IMR-90 (cell line): ENCODE measurements at regions not wholly inside any gene's neighbourhood (a gene's known extent, or its start where the extent isn't known, plus 50 kb on each side); places are given as distances from the start of the nearest gene placed in this dataset.

Source experiments
- BHLHE40 ChIP-seq: fragments of 150-350 bp; IDR thresholded peaks from 2 replicates; pipeline ENCODE4 v1.6.1; 2016; ENCODE audit warnings: mild to moderate bottlenecking, low read depth, low read length
- ELK1 ChIP-seq: fragments of 150-350 bp; IDR thresholded peaks from 2 replicates; pipeline ENCODE4 v1.6.1; 2016; ENCODE audit warnings: low read depth, mild to moderate bottlenecking, low read length, moderate library complexity, borderline replicate concordance
- MAFK ChIP-seq: IDR thresholded peaks from 2 replicates; pipeline ENCODE4 v1.6.1; 2012; ENCODE audit warnings: low read depth, low read length, improper control_type of control experiment
- POLR2A ChIP-seq: IDR thresholded peaks from 2 replicates; pipeline ENCODE4 v1.6.1; 2012; ENCODE audit warnings: mild to moderate bottlenecking, low read depth, low read length
- RAD21 ChIP-seq: IDR thresholded peaks from 2 replicates; pipeline ENCODE4 v1.6.1; 2012; ENCODE audit warnings: low read length, improper control_type of control experiment
- RFX5 ChIP-seq: IDR thresholded peaks from 2 replicates; pipeline ENCODE4 v1.8.0; 2012; ENCODE audit warnings: low read depth, mild to moderate bottlenecking, low read length, moderate library complexity
- SMC3 ChIP-seq: fragments of 150-350 bp; IDR thresholded peaks from 2 replicates; pipeline ENCODE4 v1.6.1; 2016; ENCODE audit warnings: low read depth, mild to moderate bottlenecking, antibody characterized with exemption, low read length, moderate library complexity
- USF2 ChIP-seq: fragments of 150-350 bp; IDR thresholded peaks from 2 replicates; pipeline ENCODE4 v1.6.1; 2017; ENCODE audit warnings: mild to moderate bottlenecking, antibody characterized with exemption, low read length, low read depth
- TF ChIP-seq, protein P1 (sequence below): conservative IDR thresholded peaks from 2 replicates; pipeline ENCODE4 v1.5.1; 2012; ENCODE audit warnings: mild to moderate bottlenecking, low read depth, low read length, improper control_type of control experiment

DNA sequence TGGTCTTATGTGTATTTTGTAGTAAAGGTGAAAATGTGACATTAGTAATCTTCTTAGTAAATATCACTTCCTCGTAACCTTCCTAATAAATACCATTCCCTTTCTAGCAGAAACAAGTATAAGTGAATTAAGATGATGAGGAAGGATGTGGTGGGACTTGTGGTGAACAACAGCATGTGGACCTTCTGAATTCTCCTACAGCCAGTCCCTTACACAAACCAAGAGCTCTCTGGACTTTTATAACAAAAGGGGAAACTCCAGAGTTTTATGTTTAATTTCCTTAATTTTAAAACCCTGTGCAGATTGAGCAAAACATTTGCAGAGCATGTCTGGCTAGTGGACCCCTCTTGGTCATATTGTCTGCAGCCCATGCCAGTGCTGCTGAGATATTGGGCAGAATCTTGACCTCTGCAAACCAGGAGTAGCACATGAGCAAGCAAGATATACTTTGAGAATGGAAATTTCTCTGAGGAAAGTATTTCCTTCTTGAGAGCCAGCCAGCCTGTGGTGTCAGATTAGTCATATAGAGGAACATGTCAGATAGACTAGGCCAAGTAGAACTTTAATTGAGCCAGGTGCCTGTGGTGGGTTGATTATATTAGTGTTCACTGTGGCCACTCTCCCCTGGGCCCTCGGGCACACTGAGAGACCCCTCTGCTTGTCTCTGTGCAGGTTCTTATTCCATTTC, 328.2 kb downstream of the DKK2 start:
- TF ChIP-seq RFX5 = no peak
- TF ChIP-seq, protein P1, sequence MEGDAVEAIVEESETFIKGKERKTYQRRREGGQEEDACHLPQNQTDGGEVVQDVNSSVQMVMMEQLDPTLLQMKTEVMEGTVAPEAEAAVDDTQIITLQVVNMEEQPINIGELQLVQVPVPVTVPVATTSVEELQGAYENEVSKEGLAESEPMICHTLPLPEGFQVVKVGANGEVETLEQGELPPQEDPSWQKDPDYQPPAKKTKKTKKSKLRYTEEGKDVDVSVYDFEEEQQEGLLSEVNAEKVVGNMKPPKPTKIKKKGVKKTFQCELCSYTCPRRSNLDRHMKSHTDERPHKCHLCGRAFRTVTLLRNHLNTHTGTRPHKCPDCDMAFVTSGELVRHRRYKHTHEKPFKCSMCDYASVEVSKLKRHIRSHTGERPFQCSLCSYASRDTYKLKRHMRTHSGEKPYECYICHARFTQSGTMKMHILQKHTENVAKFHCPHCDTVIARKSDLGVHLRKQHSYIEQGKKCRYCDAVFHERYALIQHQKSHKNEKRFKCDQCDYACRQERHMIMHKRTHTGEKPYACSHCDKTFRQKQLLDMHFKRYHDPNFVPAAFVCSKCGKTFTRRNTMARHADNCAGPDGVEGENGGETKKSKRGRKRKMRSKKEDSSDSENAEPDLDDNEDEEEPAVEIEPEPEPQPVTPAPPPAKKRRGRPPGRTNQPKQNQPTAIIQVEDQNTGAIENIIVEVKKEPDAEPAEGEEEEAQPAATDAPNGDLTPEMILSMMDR = no peak
- TF ChIP-seq POLR2A = no peak
- TF ChIP-seq BHLHE40 = no peak
- TF ChIP-seq SMC3 = no peak
- TF ChIP-seq MAFK = no peak
- no peak for TF ChIP-seq USF2
- no peak for TF ChIP-seq RAD21
- TF ChIP-seq ELK1 = no peak
